VCaP (cell line): ENCODE measurements at regions not wholly inside any gene's neighbourhood (a gene's known extent, or its start where the extent isn't known, plus 50 kb on each side); places are given as distances from the start of the nearest gene placed in this dataset.

Source experiments
- H3K27ac ChIP-seq: fragments of 450-650 bp; 2 replicates; pipeline ENCODE4 v1.5.1; 2017
- CTCF ChIP-seq: fragments of 450-650 bp; conservative IDR thresholded peaks from 2 replicates; pipeline ENCODE4 v1.5.1; 2017; ENCODE audit warnings: mild to moderate bottlenecking, moderate library complexity

GRCh38 chr13:100827489-100828176 lies 153.0 kb upstream of the TMTC4 start:
- TF ChIP-seq CTCF: no peak
- peak overlapping the region; percentile 76 for H3K27ac ChIP-seq

GRCh38 chr13:100826441-100826840 lies 151.8 kb upstream of the TMTC4 start:
- H3K27ac ChIP-seq: peak overlapping the region; percentile 76
- no peak for TF ChIP-seq CTCF

GRCh38 chr13:100825557-100825956 lies 151.0 kb upstream of the TMTC4 start:
- no peak for TF ChIP-seq CTCF
- H3K27ac ChIP-seq: no peak overlapping the region

- no peak for TF ChIP-seq CTCF
- no peak overlapping the region for H3K27ac ChIP-seq
These were observed 149.8 kb upstream of the TMTC4 start for GRCh38 chr13:100824366-100824765.

- no peak overlapping the region for H3K27ac ChIP-seq
- no peak for TF ChIP-seq CTCF
These were observed 148.9 kb upstream of the TMTC4 start for GRCh38 chr13:100823448-100823847.

- no peak for TF ChIP-seq CTCF
- no peak overlapping the region for H3K27ac ChIP-seq
These were observed 148.4 kb upstream of the TMTC4 start for GRCh38 chr13:100822871-100823443.

- no peak overlapping the region for H3K27ac ChIP-seq
- TF ChIP-seq CTCF: no peak
These were observed 144.1 kb upstream of the TMTC4 start for GRCh38 chr13:100818711-100819110.
